ENCODE measurements at regions not wholly inside any gene's neighbourhood (a gene's known extent, or its start where the extent isn't known, plus 50 kb on each side); places are given as distances from the start of the nearest gene placed in this dataset.
A peak's percentile ranks its signal among the peaks of the same experiment; 100 is the strongest.
"Not testable (repeated sequence)": the region's sequence is repeated elsewhere in the genome, so short reads cannot be mapped to it uniquely, and the experiment has no call there.

- no peak for DNase-seq
Measured at GRCh38 chr2:183946193-183946592, 652.1 kb upstream of the ZNF804A start.

GRCh38 chr2:183948861-183949260 is 649.5 kb upstream of the ZNF804A start:
- peak; percentile 71 for DNase-seq

GRCh38 chr2:183950673-183951072 is 647.7 kb upstream of the ZNF804A start:
- peak; percentile 90 for DNase-seq

- no peak for DNase-seq
Measured at GRCh38 chr2:183951630-183952029, 646.7 kb upstream of the ZNF804A start.

- no peak for DNase-seq
Measured at GRCh38 chr2:183952741-183953140, 645.6 kb upstream of the ZNF804A start.

GRCh38 chr2:183963609-183964008 is 634.7 kb upstream of the ZNF804A start:
- DNase-seq = no peak

- DNase-seq = no peak
Measured at GRCh38 chr2:183964565-183964964, 633.8 kb upstream of the ZNF804A start.

- DNase-seq = no peak
Measured at GRCh38 chr2:183967756-183968155, 630.6 kb upstream of the ZNF804A start.

DNA sequence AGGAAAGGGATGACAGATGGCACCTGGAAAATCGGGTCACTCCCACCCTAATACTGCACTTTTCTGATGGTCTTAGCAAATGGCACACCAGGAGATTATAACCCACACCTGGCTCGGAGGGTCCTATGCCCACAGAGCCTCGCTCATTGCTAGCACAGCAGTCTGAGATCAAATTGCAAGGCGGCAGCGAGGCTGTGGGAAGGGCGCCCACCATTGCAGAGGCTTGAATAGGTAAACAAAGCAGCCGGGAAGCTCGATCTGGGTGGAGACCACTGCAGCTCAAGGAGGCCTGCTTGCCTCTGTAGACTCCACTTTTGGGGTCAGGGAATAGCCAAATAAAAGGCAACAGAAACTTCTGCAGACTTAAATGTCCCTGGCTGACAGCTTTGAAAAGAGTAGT is 622.7 kb upstream of the ZNF804A start:
- not testable (repeated sequence) for DNase-seq

DNA sequence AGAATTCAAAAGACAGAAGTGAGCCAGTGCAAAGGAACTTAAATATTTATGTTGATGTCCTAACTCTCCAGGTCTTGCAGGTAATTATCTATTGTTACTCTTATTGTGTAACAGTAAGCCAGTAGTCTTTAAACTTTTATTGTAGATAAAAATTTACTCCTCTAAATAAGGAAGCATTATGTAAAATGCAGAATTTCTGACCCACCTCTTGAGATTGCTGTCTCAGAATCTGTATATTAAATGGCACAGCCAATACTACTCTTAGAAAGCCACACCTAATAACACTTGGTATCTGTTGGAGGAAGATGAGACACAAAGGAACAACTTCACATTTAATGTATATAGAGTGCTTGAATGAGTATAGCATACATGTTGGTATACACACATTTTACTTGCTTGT is 613.5 kb upstream of the ZNF804A start:
- DNase-seq = no peak

DNA sequence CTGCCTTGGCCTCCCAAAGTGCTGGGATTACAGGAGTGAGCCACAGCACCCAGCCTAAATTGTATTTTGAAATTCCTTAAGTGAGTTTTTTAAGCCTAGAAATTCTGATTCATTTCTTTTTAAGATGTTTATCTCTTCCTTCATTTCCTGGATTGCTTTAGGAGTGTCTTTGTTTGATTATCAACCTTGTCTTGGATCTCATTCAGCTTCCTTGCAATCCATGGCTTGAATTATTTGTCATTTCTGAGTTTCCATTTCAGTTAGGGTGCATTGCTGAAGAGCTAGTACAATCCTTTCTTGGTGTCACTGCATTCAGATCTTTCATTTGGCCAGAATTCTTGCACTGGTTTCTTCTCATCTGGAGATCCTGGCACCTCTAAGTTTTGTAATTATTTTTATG is 606.4 kb upstream of the ZNF804A start:
- DNase-seq = no peak

GRCh38 chr2:183993052-183993451 is 605.3 kb upstream of the ZNF804A start:
- DNase-seq = no peak

GRCh38 chr2:183995632-183996031 is 602.7 kb upstream of the ZNF804A start:
- DNase-seq = peak; percentile 95

DNA sequence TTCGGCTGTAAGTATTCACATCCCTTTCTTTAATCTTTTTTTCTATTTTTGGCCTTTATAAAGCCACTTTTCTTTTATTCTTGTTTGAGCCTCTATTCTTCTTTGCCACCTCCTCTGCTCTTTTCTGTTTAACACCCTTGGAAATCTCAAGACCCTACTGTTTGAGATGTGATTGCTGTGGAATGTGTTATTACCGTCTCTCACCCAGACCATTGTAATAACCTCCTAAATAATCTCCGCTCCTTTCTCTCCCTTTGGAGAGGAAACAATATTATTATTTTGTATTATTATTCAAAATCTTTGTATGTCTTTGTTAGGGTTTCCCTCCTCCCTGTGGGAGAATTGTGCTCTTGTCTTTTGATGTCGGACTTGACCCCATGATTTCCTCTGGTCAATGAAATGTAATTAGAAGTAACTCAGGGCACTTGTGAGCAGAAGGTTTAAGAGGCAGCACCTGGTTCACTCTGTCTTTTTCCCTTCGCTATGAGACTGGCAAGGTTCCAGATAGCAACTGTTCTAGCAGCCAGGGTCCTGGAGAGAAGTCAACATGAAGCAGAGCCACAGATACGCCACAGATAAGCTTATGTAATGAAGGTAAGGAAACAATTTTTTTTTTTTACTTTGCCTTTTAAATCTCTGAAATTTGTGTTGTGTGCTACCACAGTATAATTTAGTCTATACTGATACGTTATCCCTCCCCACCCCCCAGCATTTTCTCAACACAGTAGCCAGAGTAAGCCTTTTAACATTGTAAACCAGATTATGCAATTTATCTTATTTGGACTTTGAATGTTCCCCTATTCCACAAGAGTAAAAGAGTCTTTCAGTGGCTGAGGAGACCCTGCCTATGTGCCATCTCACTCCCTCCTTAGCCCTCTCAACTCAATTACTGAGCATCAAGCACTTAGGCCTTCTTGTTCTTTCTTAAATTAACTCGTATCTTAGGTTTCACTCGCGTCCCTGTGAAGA is 601.2 kb upstream of the ZNF804A start:
- peak; percentile 58 for DNase-seq

GRCh38 chr2:183998041-183998796 is 600.1 kb upstream of the ZNF804A start:
- DNase-seq = no peak

DNA sequence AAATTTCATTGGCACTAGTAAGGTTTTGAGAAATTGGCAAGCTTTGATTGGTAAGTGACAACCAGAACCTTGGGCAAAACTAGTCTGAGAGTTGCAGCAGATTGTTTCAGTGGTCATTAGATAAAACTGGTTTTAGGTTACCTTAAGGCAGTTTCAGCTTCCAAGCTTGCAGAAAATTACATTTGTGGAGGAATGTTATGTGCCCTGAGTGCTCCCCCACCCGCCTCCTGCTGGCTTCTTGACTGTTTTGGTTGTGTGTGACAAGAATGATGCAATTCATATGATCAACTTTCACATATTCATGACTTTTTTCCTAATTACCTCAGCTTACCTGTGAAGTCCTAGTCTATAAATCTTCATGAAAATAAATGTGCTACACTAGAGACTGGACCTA is 599.5 kb upstream of the ZNF804A start:
- DNase-seq = no peak

DNA sequence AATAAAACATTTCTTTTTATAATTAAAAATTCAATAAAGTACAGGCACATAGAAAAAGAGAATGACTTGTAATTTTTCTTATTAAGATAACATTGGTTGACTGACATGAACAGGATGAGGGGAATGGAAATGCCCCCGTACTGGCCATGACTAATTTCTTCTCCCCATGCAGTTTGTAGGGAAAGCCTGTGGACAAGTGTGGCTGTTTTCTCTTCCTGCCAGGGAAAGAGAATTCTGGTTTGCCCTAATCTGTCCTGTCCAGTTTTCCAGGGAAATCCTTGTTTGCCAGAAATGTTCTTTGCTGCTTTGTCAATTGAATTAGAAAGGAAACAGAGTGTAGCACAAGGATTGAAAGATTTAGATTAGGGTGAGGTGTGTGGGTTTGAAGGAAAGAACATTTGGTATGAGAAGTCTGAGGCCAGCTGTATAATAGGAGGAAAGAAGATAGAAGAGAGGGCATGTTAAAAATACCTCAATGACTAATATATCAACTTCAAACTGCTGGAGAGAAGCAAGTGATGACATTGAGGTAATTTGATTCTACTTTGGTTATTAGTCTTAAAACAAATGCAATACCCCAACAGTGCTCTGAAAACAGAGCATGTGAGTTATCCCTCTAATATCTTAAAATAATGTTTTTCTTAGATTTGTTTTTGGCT is 593.9 kb upstream of the ZNF804A start:
- peak; percentile 69 for DNase-seq

- peak; percentile 92 for DNase-seq
Measured at GRCh38 chr2:184004948-184005672, 593.2 kb upstream of the ZNF804A start.

DNA sequence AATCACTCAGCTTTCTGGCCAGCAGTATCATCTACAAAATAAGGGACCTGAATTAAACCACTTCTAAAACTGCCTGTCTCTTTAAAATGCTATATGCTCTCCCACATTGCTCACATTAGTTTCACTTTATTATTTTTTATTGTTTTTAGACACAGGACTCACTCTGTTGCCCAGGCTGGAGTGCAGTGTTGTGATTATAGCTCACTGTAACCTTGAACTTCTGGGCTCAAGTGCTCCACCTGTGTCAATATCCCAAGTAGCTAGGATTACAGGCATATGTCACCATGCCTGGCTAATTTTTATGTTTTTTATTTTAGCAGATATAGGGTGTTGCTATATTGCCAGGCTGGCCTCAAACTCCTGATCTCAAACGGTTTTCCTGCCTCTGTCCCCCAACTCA is 591.3 kb upstream of the ZNF804A start:
- no peak for DNase-seq

GRCh38 chr2:184026961-184027360 is 571.4 kb upstream of the ZNF804A start:
- no peak for DNase-seq

GRCh38 chr2:184030245-184030644 is 568.1 kb upstream of the ZNF804A start:
- DNase-seq = no peak

- peak; percentile 45 for DNase-seq
Measured at GRCh38 chr2:184030989-184031388, 567.3 kb upstream of the ZNF804A start.
